ENCODE measurements at regions not wholly inside any gene's neighbourhood (a gene's known extent, or its start where the extent isn't known, plus 50 kb on each side); places are given as distances from the start of the nearest gene placed in this dataset.
"Not testable (repeated sequence)": the region's sequence is repeated elsewhere in the genome, so short reads cannot be mapped to it uniquely, and the experiment has no call there.

DNA sequence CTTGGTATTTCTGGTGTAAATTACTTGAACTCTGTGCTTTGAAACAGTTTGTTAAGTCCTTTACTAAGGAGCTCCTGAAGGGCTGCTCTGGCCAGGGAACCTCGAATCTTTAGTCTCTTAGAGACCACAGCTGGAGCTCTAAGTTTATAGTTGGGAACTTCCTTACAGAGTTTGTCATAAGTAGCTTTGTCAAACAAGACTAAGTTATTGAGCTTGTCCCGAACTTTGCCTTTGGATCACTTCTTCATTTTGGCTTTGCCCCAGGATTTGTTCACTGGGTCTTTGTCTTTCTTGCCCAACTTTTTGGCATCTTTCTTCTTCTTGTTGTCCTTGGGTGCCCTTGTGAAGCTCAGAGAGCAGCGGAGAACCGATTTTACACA lies 64.8 kb downstream of the FAM50B start:
- Mint-ChIP-seq H3K36me3 (no peaks in the 10 kb centered on the region), H3K27me3 (peaks cover 19 to 40% of the 10 kb centered on the region in 2 donors), H3K27ac (no peak overlapping the region), H3K4me3 (no peak overlapping the region), H3K4me1 (ENCODE audit: low read depth in 2 of 2) (peaks cover 0 to 6% of the 10 kb centered on the region in 2 donors), H3K9me3 (no peaks in the 10 kb centered on the region)
- ATAC-seq (no peak), DNase-seq (ENCODE audit: low spot score) (no peak)

DNA sequence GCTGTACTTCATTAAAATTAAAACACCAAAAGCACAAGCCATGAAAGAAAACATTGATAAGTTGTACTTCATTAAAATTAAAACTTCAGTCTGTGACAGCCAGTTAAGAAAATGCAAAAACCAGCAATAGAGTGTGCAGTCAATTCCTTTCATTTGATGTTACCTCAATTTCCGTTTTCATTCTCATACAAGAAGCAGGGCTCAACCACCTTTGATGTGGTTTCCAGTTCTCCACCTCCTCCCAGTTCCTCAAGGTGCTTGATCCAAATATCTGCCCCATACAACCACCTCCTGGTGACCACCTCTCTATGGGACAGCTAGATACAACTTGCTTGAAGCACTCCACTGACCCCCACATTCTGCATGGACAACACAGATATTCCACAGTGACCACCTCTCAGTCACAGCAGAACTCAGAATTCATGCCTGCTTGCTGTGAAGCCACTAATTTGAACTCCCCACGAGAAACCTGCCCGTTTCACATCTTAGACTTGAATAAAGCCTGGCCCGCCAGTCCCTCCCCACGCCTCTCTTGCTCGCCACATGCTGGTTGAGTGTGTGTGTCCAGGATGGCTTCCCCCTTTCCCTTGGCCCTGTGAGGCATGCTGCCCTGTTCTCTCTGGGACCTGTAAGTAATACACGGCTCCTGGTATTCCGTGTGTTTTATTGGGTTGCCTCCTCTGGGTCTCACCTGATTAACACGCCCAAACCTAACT lies 66.1 kb downstream of the FAM50B start:
- ATAC-seq: peak; percentile 38 to 52
- no peak for DNase-seq (ENCODE audit: low spot score)
- peaks cover 0 to 6% of the 10 kb centered on the region in 2 donors for H3K4me1 Mint-ChIP-seq (ENCODE audit: low read depth in 2 of 2)
- H3K27ac Mint-ChIP-seq: no peak overlapping the region
- H3K27me3 Mint-ChIP-seq: peaks cover 19 to 40% of the 10 kb centered on the region in 2 donors
- H3K4me3 Mint-ChIP-seq: no peak overlapping the region
- H3K9me3 Mint-ChIP-seq: no peaks in the 10 kb centered on the region
- H3K36me3 Mint-ChIP-seq: no peaks in the 10 kb centered on the region

DNA sequence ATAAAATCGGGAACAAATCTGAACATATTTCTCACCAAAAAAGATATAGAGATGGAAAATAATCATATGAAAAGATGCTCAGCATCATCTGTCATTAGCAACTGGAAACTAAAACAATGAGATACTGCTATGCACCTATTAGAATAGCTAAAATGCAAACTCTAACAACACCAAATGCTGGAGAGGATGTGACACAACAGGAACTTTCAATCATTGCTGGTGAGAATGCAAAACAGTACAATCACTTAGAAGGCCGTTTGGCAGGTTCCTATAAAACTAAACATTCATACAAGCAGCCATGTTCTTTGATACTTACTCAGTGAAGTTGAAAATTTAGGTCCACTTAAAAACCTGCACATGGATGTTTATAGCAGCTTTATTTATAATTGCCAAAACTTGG lies 67.0 kb downstream of the FAM50B start:
- Mint-ChIP-seq H3K27ac (no peak overlapping the region), H3K36me3 (no peaks in the 10 kb centered on the region), H3K9me3 (no peaks in the 10 kb centered on the region), H3K4me3 (no peak overlapping the region), H3K4me1 (ENCODE audit: low read depth in 2 of 2) (peaks cover 0 to 6% of the 10 kb centered on the region in 2 donors), H3K27me3 (peaks cover 16 to 35% of the 10 kb centered on the region in 2 donors)
- no peak for ATAC-seq
- DNase-seq (ENCODE audit: low spot score): no peak

DNA sequence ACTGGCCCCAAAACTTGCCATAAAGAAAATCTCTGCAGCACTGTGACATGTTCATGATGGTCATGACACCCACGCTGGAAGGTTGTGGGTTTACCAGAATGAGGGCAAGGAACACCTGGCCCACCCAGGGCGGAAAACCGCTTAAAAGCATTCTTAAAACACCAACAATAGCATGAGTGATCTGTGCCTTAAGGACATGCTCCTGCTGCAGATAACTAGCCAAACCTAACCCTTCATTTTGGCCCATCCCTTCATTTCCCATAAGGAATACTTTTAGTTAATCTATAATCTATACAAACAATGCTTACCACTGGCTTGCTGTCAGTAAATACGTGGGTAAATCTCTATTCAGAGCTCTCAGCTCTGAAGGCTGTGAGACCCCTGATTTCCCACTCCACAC lies 67.6 kb downstream of the FAM50B start:
- H3K4me1 Mint-ChIP-seq (ENCODE audit: low read depth in 2 of 2); ATAC-seq; H3K9me3 Mint-ChIP-seq; H3K36me3 Mint-ChIP-seq; H3K4me3 Mint-ChIP-seq; DNase-seq (ENCODE audit: low spot score); H3K27ac Mint-ChIP-seq: not testable (repeated sequence)
- H3K27me3 Mint-ChIP-seq: peaks cover 14 to 32% of the 10 kb centered on the region in 2 donors

DNA sequence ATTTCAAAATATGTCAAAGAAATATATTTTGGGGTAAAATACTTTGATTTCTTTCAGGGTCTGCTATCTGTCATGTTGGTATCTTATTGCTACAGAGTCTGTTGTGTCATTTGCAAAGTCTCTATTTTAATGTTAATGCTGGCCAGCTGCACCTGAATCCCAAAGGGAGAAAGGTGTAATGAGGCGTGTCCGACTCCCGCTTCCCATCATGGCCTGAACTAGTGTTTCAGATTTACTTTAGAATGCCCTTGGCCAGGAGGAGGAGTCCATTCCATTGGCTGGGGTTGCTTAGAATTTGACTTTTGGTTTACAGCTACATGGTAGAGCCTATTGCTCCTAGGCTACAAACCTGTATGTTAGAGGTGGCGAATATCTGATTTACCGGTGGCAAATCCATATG lies 69.3 kb downstream of the FAM50B start:
- Mint-ChIP-seq H3K4me3 (no peak overlapping the region), H3K9me3 (no peaks in the 10 kb centered on the region), H3K27ac (no peak overlapping the region), H3K36me3 (no peaks in the 10 kb centered on the region), H3K27me3 (peaks cover 3 to 15% of the 10 kb centered on the region in 2 donors), H3K4me1 (ENCODE audit: low read depth in 2 of 2) (peaks cover 0 to 6% of the 10 kb centered on the region in 2 donors)
- DNase-seq (ENCODE audit: low spot score) (no peak), ATAC-seq (no peak)

DNA sequence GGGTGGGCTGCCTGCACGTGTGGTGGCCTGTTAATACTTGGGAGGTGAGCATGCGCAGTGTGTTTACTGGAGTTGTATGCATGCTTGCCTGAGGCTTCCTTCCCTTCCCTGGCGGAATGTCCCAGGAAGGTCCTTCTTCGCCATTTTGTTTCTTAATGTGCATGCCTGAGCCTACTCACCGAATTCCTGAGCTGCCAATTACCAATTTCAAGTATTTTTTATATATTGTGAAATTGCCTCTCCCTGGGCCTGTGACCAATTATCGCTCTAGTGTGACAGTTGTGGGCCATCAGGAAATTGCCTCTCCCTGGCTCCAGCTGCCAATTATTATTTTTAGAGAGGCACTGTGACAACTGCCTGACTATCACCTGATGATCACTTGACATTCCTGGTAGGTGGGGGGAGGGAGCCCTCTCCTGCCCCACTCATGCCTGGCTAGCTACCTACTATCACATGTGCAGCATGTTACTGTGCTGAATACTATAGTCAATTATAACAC lies 70.0 kb downstream of the FAM50B start:
- DNase-seq (ENCODE audit: low spot score) (no peak), ATAC-seq (no peak)
- Mint-ChIP-seq H3K4me1 (ENCODE audit: low read depth in 2 of 2) (peaks cover 0 to 6% of the 10 kb centered on the region in 2 donors), H3K27me3 (peaks cover 1 to 14% of the 10 kb centered on the region in 2 donors), H3K9me3 (no peaks in the 10 kb centered on the region), H3K27ac (no peak overlapping the region), H3K4me3 (no peak overlapping the region), H3K36me3 (no peaks in the 10 kb centered on the region)

DNA sequence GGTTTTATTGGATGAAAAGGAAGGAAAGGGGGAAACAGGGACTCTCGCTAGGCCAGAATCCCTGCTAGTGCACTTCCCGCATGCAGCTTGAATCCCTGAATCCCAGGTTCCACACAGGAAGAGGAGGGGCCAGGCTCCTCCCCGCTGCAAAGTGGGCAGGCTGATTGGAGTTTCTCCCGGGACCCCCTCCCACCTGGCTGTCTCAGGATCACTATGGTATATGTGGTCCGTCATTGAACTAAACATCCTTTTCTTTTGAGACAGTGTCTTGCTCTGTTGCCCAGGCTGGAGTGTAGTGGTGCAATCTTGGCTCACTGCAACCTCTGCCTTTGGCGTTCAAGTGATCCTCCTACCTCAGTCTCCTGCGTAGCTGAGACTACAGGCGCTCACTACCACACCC lies 70.7 kb downstream of the FAM50B start:
- H3K27me3 Mint-ChIP-seq: peaks cover 0 to 15% of the 10 kb centered on the region in 2 donors
- peaks cover 0 to 6% of the 10 kb centered on the region in 2 donors for H3K4me1 Mint-ChIP-seq (ENCODE audit: low read depth in 2 of 2)
- H3K27ac Mint-ChIP-seq: no peak overlapping the region
- H3K4me3 Mint-ChIP-seq: no peak overlapping the region
- ATAC-seq: no peak
- no peaks in the 10 kb centered on the region for H3K36me3 Mint-ChIP-seq
- no peak for DNase-seq (ENCODE audit: low spot score)
- no peaks in the 10 kb centered on the region for H3K9me3 Mint-ChIP-seq

DNA sequence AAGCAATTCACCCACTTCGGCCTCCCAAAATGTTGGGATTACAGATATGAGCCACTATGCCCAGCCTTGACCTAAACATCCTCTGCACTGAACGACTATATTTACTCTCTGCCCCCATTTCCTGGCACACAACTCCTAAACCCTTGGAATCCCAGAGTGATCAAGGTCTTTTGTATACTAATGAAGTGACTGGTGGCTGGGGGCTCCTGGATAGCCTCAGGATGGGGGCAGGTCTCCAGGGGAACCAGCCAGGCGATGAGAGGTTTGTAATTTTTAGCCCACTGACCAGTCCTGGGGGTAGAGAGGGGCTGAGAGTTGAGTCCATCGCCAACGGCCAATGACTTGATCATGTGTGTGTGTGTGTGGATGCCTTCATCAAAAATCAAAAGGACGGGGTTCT lies 71.1 kb downstream of the FAM50B start:
- no peak for DNase-seq (ENCODE audit: low spot score)
- H3K27me3 Mint-ChIP-seq: peaks cover 2 to 18% of the 10 kb centered on the region in 2 donors
- H3K9me3 Mint-ChIP-seq: no peaks in the 10 kb centered on the region
- no peak for ATAC-seq
- H3K27ac Mint-ChIP-seq: no peak overlapping the region
- H3K36me3 Mint-ChIP-seq: no peaks in the 10 kb centered on the region
- H3K4me1 Mint-ChIP-seq (ENCODE audit: low read depth in 2 of 2): peaks cover 0 to 3% of the 10 kb centered on the region in 2 donors
- H3K4me3 Mint-ChIP-seq: no peak overlapping the region

DNA sequence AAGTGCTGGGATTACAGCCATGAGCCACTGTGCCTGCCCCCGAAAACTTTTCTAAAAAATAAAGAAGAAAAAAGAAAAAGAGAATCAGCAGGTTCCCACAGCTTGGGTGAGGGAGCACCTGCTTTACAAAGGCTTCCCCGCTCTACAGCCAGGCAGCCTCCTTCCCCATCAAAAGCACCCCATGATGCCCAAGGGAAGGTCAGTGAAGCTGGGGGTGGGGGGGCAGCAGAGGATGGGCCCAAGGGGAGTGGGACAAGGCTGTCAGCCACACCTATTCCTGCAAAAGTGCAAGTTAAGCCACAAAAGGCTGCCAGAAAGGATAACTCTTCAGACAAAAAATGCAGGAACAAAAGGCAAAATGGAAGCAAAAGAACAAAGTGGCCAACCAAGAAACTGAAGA lies 72.5 kb downstream of the FAM50B start:
- DNase-seq (ENCODE audit: low spot score) (no peak), ATAC-seq (no peak)
- Mint-ChIP-seq H3K4me1 (ENCODE audit: low read depth in 2 of 2) (no peaks in the 10 kb centered on the region), H3K27ac (no peak overlapping the region), H3K27me3 (peaks cover 2 to 14% of the 10 kb centered on the region in 2 donors), H3K4me3 (no peak overlapping the region), H3K9me3 (no peaks in the 10 kb centered on the region), H3K36me3 (no peaks in the 10 kb centered on the region)

DNA sequence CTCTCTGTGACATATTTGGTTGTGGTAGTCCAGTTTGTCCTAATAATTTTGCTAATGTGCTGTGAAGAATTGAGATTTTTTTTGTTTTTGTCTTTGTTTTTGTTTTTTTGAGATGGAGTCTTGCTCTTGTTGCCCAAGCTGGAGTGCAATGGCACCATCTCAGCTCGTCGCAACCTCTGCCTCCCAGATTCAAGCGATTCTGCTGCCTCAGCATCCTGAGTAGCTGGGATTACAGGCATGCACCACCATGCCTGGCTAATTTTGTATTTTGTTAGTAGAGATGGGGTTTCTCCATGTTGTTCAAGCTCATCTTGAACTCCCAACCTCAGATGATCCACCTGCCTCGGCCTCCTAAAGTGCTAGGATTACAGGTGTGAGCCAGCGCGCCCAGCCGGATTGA lies 73.4 kb downstream of the FAM50B start:
- not testable (repeated sequence) for H3K36me3 Mint-ChIP-seq; H3K4me1 Mint-ChIP-seq (ENCODE audit: low read depth in 2 of 2); H3K27ac Mint-ChIP-seq; H3K4me3 Mint-ChIP-seq; ATAC-seq; DNase-seq (ENCODE audit: low spot score); H3K9me3 Mint-ChIP-seq
- H3K27me3 Mint-ChIP-seq: peaks cover 2 to 11% of the 10 kb centered on the region in 2 donors

DNA sequence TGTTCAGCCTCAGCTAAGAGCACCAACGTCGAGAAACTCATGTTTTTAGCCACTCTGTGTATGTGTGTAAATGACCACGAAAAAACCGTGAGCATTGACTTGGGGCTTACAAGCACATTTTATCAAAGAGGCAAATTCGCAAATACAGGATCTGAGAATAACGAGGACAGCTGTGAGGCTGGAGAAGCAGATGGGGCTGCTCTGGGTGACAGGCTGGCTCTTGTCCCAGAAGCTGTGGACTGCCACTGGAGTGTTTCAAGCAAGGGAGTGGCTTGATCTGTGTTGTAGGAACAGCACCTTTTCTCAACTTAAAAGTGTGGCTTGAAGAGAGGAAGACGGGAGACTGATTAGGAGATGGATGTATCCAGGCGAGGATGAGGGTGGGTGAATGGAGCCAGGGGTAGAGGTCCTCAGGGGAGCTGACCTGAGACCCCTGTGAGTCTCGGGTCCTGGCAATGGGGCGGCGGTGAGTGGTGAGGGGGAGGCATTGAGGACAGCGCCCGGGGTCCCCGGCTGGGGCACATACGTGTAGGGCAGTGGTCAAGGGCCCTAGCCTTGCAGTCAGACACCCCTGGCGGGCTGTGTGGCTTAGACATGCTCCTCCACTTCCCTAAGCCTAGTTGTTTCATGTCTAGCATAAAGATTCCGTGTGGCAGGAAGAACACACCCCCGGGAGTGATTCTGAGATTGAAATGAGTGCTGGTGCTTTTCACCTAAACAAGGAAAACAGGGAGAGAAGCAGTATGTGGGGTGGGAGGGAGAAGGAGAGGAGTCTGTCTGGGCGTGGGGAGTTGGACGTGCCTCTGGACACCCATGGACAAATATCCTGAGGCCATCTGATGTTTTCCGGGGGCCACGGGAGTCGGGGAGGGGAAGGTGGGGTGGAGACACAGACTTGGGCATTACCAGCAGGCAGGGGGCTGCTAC lies 76.3 kb downstream of the FAM50B start:
- H3K27ac Mint-ChIP-seq; H3K4me3 Mint-ChIP-seq; H3K9me3 Mint-ChIP-seq; DNase-seq (ENCODE audit: low spot score); H3K4me1 Mint-ChIP-seq (ENCODE audit: low read depth in 2 of 2); H3K36me3 Mint-ChIP-seq; H3K27me3 Mint-ChIP-seq: not testable (repeated sequence)
- peak in 1 of 2 donors; percentile 60 for ATAC-seq

DNA sequence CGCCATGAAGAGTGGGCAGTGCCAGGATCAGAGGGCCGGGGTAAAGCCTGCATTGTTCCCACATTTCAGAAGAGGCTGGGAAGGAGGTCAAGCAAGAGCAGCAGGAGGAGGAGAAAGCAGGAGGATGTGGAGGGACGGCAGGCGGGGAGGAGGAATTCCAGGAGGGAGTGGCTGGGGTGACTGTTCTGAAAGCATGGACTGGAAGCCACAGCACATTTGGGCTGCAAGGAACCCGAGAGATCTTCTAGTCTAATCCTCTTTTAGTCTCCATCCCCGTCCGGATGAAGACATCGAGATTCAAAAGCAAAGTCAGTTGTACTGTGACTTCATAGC lies 76.9 kb downstream of the FAM50B start:
- no peak for DNase-seq (ENCODE audit: low spot score)
- no peak overlapping the region for H3K4me3 Mint-ChIP-seq
- H3K4me1 Mint-ChIP-seq (ENCODE audit: low read depth in 2 of 2): no peaks in the 10 kb centered on the region
- ATAC-seq: no peak
- H3K36me3 Mint-ChIP-seq: no peaks in the 10 kb centered on the region
- H3K27ac Mint-ChIP-seq: no peak overlapping the region
- peaks cover 2 to 9% of the 10 kb centered on the region in 2 donors for H3K27me3 Mint-ChIP-seq
- H3K9me3 Mint-ChIP-seq: no peaks in the 10 kb centered on the region

DNA sequence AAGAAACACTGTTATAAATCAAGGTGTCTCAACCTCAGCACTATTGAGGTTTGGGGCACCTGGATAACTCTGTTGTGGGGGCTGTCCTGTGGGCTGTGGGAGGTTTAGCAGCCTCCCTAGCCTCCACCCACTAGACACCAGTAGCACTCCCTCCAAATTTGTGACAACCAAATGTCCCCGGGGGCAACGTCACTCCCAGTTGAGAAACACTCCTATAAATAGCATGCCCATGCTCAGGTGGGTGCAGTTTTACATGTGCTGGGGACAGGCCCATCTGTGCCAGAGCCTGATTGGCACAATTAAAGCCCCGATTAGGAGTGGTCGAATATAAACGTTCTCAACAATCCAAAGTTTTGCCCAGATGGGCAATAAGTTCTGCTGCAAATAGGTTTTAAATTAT lies 78.9 kb downstream of the FAM50B start:
- H3K4me3 Mint-ChIP-seq: no peak overlapping the region
- H3K27ac Mint-ChIP-seq: no peak overlapping the region
- DNase-seq (ENCODE audit: low spot score) (no peak), ATAC-seq (no peak)
- no peaks in the 10 kb centered on the region for H3K36me3 Mint-ChIP-seq
- H3K9me3 Mint-ChIP-seq: no peaks in the 10 kb centered on the region
- H3K27me3 Mint-ChIP-seq: peaks cover 2 to 9% of the 10 kb centered on the region in 2 donors
- H3K4me1 Mint-ChIP-seq (ENCODE audit: low read depth in 2 of 2): no peaks in the 10 kb centered on the region

DNA sequence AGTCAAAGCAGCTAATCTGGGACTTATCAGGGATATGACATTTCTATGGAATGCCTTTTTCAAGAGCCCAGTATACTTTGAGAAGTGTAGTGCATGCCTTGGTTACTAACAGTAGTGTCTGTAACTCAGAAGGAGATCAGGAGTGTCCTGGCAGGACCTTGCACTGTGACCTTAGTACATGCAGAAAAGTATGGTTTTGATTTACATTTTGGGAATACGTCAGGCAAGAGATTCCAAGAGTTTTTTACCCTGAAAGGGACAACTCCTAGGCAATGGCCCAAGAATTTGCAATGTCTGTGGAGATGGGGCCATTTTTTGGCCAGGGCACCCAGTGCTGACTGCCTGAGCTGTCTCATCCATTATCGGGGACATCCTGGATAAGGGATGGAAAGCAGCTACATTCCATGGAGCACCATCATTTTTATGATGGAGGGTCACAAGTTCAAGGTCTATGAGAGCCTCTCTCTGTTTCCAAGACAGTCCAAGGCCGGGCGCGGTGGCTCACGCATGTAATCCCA lies 80.2 kb downstream of the FAM50B start:
- H3K27me3 Mint-ChIP-seq: peaks cover 2 to 9% of the 10 kb centered on the region in 2 donors
- H3K27ac Mint-ChIP-seq: no peak overlapping the region
- H3K36me3 Mint-ChIP-seq: no peaks in the 10 kb centered on the region

More for the DNA sequence above, 80.2 kb downstream of the FAM50B start:
- H3K4me3 Mint-ChIP-seq: no peak overlapping the region
- ATAC-seq (no peak), DNase-seq (ENCODE audit: low spot score) (no peak)
- no peaks in the 10 kb centered on the region for H3K4me1 Mint-ChIP-seq (ENCODE audit: low read depth in 2 of 2)
- H3K9me3 Mint-ChIP-seq: no peaks in the 10 kb centered on the region

Measured in natural killer cell treated with Interleukin-12 subunit alpha and Interleukin-12 subunit beta and Interleukin-15 and Interleukin-18, amount 100 ng/mL, for 72 hours (primary cell).